Muscle of leg (tissue), 3 donors: ENCODE measurements at regions not wholly inside any gene's neighbourhood (a gene's known extent, or its start where the extent isn't known, plus 50 kb on each side); places are given as distances from the start of the nearest gene placed in this dataset.

Source experiments
- DNase-seq: peaks from one replicate; pipeline ENCODE4 v3.0.0; 2013
- H3K27ac ChIP-seq: one replicate; pipeline ENCODE4 v1.5.1; 2013; ENCODE audit warnings: mild to moderate bottlenecking, low read length, control low read depth
- H3K27me3 ChIP-seq: one replicate; pipeline ENCODE4 v1.6.1; 2013; ENCODE audit warnings: low read length; ENCODE audit not compliant: control insufficient read depth, insufficient read depth
- H3K36me3 ChIP-seq: one replicate; pipeline ENCODE4 v1.6.1; 2013; ENCODE audit warnings: low read length; ENCODE audit not compliant: control insufficient read depth, insufficient read depth
- H3K4me1 ChIP-seq: one replicate; pipeline ENCODE4 v1.6.1; 2013; ENCODE audit warnings: low read length; ENCODE audit not compliant: control insufficient read depth, insufficient read depth
- H3K4me3 ChIP-seq: one replicate; pipeline ENCODE4 v1.5.1; 2013; ENCODE audit warnings: low read length, control low read depth
- H3K9me3 ChIP-seq: replicated peaks from 2 replicates; pipeline ENCODE4 v1.6.1; 2013; ENCODE audit warnings: low read depth, low read length; ENCODE audit not compliant: control insufficient read depth
- WGBS: methylation state at CpG from one replicate; pipeline ENCODE4 v1.1.5; 2013; ENCODE audit warnings: missing lambda C conversion rate; ENCODE audit not compliant: insufficient coverage; 5-methylcytosine and 5-hydroxymethylcytosine counted together

DNA sequence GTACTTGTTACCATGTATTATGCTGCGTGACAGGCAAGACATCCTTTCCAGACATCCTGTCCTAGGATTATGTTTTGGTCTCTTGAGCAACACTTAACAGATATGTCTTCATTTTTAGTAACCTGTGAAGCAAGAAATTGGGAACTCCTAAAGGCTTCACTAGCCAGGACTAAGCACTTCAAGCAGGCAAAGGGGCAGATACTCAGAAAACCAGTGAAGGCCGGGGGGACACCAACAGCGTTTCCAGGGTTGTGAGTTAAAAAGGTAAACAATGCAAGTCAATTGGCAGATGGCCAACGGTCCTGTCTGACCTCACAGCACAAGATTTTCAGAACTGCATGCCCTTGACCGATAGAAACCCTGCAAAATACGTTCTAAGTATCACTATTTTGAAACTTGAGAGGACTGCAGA is 77.6 kb upstream of the SFMBT2 start:
- Histone ChIP-seq H3K9me3 (no peaks in the 10 kb centered on the region), H3K27me3 (no peaks in the 10 kb centered on the region), H3K36me3 (no peaks in the 10 kb centered on the region), H3K4me3 (no peak overlapping the region), H3K27ac (peak overlapping the region; percentile 39), H3K4me1 (peaks cover 7% of the 10 kb centered on the region)
- WGBS, result no CpG with 5 or more reads among the region's 6 CpGs
- peak; percentile 76 for DNase-seq

DNA sequence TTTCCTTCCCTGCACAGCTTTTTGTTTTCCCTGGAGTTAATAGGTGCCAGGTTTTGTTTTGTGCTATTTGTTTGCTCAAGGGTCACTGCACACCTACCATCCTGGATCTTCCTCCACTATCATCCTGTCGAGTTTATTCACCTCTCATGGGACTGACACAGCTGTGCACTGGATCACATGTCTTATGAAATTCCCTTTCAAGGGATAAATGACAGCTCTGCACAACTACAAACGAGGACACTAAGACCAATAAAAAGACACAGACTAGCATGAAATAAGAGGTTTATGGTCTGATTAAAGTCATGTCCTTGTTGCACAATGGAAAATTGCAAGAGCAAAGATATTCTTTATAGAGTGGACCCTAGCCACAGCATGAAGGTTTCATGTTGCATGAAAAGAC is 76.7 kb upstream of the SFMBT2 start:
- H3K27ac ChIP-seq, result no peak overlapping the region
- no CpG with 5 or more reads among the region's 2 CpGs for WGBS
- H3K27me3 ChIP-seq, result no peaks in the 10 kb centered on the region
- no peaks in the 10 kb centered on the region for H3K9me3 ChIP-seq
- peaks cover 7% of the 10 kb centered on the region for H3K4me1 ChIP-seq
- DNase-seq, result peak; percentile 63
- no peak overlapping the region for H3K4me3 ChIP-seq
- H3K36me3 ChIP-seq, result no peaks in the 10 kb centered on the region

DNA sequence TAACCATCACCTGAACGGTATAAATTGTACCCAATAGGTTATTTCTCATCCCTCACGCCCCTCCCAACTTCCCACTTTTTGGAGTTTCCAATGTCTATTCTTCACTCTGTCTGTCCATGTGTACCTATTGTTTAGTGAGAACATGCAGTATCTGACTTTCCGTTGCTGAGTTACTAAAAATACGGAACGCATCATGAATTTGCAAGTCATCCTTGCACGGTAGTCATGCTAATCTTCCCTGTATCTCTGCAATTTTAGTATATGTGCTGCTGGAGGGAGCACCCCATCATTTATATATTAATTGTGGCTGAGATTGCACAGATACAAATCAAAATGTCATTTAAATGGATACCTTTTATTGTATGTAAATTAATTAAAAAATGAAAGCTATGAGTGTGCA is 75.7 kb upstream of the SFMBT2 start:
- DNase-seq, result no peak
- WGBS, result no CpG with 5 or more reads among the region's 6 CpGs
- no peak overlapping the region for H3K27ac ChIP-seq
- no peaks in the 10 kb centered on the region for H3K36me3 ChIP-seq
- peaks cover 13% of the 10 kb centered on the region for H3K4me1 ChIP-seq
- no peaks in the 10 kb centered on the region for H3K27me3 ChIP-seq
- H3K9me3 ChIP-seq, result no peaks in the 10 kb centered on the region
- no peak overlapping the region for H3K4me3 ChIP-seq

DNA sequence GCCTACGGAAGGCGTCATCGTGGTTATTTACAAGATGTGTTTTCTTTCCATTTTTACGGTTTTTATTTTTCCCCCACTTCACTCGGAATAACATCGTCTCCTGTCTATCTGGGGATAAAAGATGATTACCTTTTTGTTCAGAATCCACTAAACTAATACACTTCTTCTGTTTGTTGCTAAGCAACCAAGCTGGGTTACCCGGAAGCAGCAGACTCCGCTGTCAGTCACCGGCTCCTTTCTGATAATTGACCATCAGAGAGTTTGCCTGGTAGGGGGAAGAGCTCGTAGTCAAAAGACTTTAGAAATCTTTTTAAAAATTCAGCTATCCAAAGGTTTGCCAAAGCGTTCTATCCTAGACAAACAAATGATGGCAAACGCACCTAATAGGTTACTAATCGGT is 75.0 kb upstream of the SFMBT2 start:
- no peaks in the 10 kb centered on the region for H3K36me3 ChIP-seq
- no peak overlapping the region for H3K4me3 ChIP-seq
- no peak for DNase-seq
- H3K9me3 ChIP-seq, result no peaks in the 10 kb centered on the region
- H3K27ac ChIP-seq, result no peak overlapping the region
- H3K4me1 ChIP-seq, result peaks cover 14% of the 10 kb centered on the region
- no peaks in the 10 kb centered on the region for H3K27me3 ChIP-seq
- WGBS, result 87% methylated on average over 7 of the region's 13 CpGs

DNA sequence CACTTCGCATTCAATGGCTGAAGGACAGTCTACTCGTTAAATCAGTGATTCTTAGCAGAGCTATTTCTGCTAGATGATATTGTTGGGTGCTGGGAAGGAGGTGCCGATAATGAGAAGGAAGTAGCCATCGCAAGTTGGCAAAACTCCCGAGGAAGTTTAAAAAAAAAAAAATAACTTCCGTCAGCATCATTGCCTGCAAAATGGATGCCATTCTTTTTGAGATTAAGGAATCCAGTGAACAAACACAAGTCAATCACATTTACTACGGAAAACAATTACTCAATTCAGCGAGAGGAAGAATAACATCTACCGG is 74.4 kb upstream of the SFMBT2 start:
- peak; percentile 52 for DNase-seq
- H3K4me3 ChIP-seq, result no peak overlapping the region
- no peaks in the 10 kb centered on the region for H3K9me3 ChIP-seq
- H3K27ac ChIP-seq, result peak overlapping the region; percentile 67
- 50% methylated on average over 1 of the region's 9 CpGs for WGBS
- peaks cover 16% of the 10 kb centered on the region for H3K4me1 ChIP-seq
- H3K27me3 ChIP-seq, result no peaks in the 10 kb centered on the region
- H3K36me3 ChIP-seq, result no peaks in the 10 kb centered on the region

DNA sequence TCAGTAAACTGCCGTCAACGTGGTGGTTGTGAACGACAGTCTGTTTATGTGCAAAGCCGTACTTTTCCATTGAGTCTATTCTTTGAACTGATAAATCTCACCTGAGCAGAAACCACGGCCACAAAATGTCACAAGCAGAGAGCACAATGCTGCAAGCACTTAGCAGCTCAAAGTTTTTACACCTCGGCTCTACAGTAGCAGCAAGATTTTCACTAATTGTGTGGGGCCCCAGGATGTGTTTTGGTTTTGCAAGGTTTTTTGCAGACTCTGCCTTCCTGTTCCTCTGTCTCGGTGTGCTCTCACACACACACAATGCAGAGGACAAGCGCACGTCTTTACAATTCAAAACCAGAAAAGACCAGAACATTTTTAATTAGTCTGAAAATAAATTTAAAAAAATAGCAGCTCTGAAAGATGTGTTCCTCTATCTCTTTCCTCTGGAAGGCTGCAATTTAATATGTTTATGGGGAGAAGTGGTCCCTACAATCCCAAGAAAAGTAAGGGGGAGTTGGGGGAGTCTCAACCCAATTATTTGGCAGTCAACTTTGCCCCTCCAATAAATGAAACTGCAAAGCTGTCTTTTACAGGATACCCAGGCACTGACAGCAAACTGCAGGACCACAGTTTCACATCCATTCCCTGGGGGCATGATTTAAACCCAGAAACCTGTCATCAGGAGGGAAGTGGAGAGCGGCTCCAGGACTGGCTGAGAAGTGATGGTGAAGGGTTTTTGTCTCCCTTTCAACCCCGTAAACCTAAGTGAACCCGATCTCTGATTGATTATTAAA is 73.8 kb upstream of the SFMBT2 start:
- no peaks in the 10 kb centered on the region for H3K27me3 ChIP-seq
- H3K27ac ChIP-seq, result peak overlapping the region; percentile 67
- no peaks in the 10 kb centered on the region for H3K36me3 ChIP-seq
- H3K9me3 ChIP-seq, result no peaks in the 10 kb centered on the region
- no peak overlapping the region for H3K4me3 ChIP-seq
- no peak for DNase-seq
- H3K4me1 ChIP-seq, result peaks cover 18% of the 10 kb centered on the region
- 57% methylated on average over 4 of the region's 12 CpGs for WGBS

DNA sequence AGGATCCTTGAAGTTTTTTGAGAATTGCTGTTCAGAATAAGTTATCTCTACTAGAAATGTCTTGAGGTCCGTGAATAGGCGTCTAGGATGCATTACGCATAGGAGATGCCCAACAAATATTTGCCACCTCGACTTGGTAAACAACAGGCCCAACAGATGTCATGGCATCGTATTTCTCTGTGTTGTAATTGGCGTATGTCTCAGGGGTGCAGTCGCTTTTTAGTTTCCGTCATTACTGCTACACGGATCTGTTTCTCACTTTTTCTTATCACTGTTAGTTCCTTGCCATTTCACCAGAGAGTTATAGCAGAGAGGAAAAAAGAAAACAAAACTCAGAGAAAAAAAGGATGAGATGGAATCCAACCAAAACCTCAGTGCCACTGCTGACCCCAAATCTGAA is 73.0 kb upstream of the SFMBT2 start:
- DNase-seq, result no peak
- H3K4me3 ChIP-seq, result no peak overlapping the region
- whole genome bisulfite sequencing, result 64% methylated on average over 6 of the region's 9 CpGs

DNA sequence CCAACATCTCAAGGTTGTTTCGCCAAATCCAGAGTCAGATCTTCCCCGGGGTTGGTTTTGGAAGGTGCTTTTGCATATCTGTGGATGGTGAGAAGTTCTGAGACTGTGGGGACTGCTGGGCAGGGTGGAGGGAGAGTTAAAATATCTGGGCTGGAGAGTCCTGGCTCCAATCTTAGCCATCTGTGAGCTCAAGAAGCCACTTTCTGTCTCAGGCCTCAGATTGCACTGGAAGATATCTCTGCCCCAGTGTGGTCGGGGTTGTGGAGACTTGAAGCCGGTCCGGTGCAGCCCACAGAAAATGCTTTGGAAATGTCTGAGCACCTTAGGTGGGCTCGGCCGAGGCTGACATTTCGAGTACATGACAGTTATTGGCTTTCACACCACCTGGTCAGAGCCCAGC is 72.2 kb upstream of the SFMBT2 start:
- H3K27me3 ChIP-seq, result no peaks in the 10 kb centered on the region
- no peak overlapping the region for H3K27ac ChIP-seq
- H3K36me3 ChIP-seq, result no peaks in the 10 kb centered on the region
- 90% methylated on average over 7 of the region's 8 CpGs for WGBS
- peaks cover 11% of the 10 kb centered on the region for H3K4me1 ChIP-seq
- no peak overlapping the region for H3K4me3 ChIP-seq
- no peaks in the 10 kb centered on the region for H3K9me3 ChIP-seq
- DNase-seq, result no peak

More for the DNA sequence above, 73.0 kb upstream of the SFMBT2 start:
- H3K9me3 ChIP-seq, result no peaks in the 10 kb centered on the region
- no peaks in the 10 kb centered on the region for H3K36me3 ChIP-seq
- no peak overlapping the region for H3K27ac ChIP-seq
- H3K4me1 ChIP-seq, result peaks cover 15% of the 10 kb centered on the region
- H3K27me3 ChIP-seq, result no peaks in the 10 kb centered on the region

DNA sequence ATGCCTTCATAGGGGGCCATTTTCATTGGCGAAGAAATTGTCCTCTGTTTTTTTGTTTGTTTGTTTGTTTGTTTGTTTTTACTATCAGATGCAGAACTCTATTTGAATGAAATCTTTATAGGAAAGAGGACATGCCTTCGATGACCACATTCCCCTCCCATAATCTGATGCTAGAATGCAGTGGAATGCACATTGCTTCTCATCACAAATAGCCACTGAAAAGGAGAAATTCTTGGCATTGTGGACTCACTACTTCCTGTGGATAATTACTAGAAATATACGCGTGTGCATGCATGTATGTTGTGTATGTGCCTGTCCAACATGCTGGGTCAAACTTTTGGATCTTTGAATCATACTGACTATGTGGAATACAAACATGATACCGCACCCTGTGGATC is 70.5 kb upstream of the SFMBT2 start:
- H3K4me3 ChIP-seq, result no peak overlapping the region
- no peaks in the 10 kb centered on the region for H3K27me3 ChIP-seq
- peaks cover 11% of the 10 kb centered on the region for H3K4me1 ChIP-seq
- WGBS, result no CpG with 5 or more reads among the region's 5 CpGs
- peak; percentile 37 for DNase-seq
- peak overlapping the region; percentile 9 for H3K27ac ChIP-seq
- H3K36me3 ChIP-seq, result no peaks in the 10 kb centered on the region
- H3K9me3 ChIP-seq, result no peaks in the 10 kb centered on the region

DNA sequence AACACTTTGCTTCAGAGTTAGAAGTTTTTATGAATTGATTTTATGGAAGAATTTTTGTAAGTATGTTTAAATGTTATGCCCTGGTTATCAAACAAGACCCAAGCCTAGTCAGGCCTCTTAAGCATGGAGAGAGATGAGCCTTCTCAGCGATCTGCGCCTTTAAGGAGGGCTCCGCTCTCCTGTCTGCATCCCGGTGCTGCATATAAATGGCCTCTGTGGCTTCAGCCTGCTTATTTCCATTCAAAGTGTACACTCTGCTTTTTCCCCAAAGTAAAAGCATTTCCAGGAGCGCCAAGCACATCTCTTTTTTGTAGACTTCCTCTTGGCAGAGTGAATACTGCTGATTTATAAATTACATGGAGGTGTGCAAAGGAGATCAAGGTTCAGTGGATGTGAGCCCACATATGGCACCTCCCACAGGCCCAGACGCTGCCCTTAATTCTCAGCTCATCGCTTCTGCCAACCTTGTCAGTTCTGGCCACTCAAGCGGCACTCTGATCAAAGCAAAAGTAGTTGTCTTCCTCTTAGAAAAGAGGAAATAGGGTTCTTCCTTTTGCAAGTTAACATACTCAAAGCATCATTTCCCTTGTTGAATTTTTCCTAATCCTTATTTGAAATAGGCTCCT is 70.0 kb upstream of the SFMBT2 start:
- no peaks in the 10 kb centered on the region for H3K27me3 ChIP-seq
- 45% methylated on average over 4 of the region's 8 CpGs for WGBS
- no peaks in the 10 kb centered on the region for H3K36me3 ChIP-seq
- H3K4me1 ChIP-seq, result peaks cover 13% of the 10 kb centered on the region
- no peak overlapping the region for H3K4me3 ChIP-seq
- H3K27ac ChIP-seq, result peak overlapping the region; percentile 9
- peak; percentile 57 for DNase-seq
- no peaks in the 10 kb centered on the region for H3K9me3 ChIP-seq
